HCT116 (cell line): ENCODE measurements at regions not wholly inside any gene's neighbourhood (a gene's known extent, or its start where the extent isn't known, plus 50 kb on each side); places are given as distances from the start of the nearest gene placed in this dataset.

Experiments used
- ATAC-seq: fragments of 200-7000 bp; cut with Tn5 transposase; 2 replicates; pipeline ENCODE4 v1.9.1; 2020; ENCODE audit warnings: mild to moderate bottlenecking, moderate library complexity
- BruUV-seq: library from RNA; stranded (reverse); fragments of 400-500 nt; replicated peaks from 2 replicates; lab custom pipeline; 2021; lab: Mats Ljungman, UMichigan
- CTCF ChIA-PET: fragments of 300-600 bp; sonication (Branson Sonifier 250); formaldehyde crosslinking; loops from one replicate; lab custom pipeline; 2021; ENCODE audit warnings: antibody characterized with exemption; lab: Charles Lee
- POLR2A ChIA-PET: fragments of 300-600, 350-600 bp; sonication (Branson Sonifier 250); formaldehyde crosslinking; loops from one replicate; lab custom pipeline; 2021; ENCODE audit warnings: antibody characterized with exemption; lab: Charles Lee
- RAD21 ChIA-PET, 2 experiments: fragments of 300-600 bp; sonication (Branson Sonifier 250); formaldehyde crosslinking; loops; one replicate each; lab custom pipeline; 2023; ENCODE audit warnings: low total read pairs in 2 of 2; ENCODE audit not compliant: uncharacterized antibody in 2 of 2, unreplicated experiment in 2 of 2, low non-redundant PET in 1 of 2; lab: Charles Lee
- DNase-seq: peaks from one replicate; pipeline ENCODE4 v3.0.0-alpha.2; 2010; ENCODE audit warnings: low read depth, low spot score
- H2AFZ ChIP-seq: fragments of 200-600 bp; shearing (Covaris generic), sonication (generic); 2 replicates; pipeline ENCODE4 v1.6.1; 2017; ENCODE audit warnings: low read depth, mixed run types, mixed read lengths, antibody characterized with exemption, low read length; ENCODE audit not compliant: poor library complexity, severe bottlenecking
- H3K27ac ChIP-seq: 2 replicates; pipeline ENCODE4 v1.5.1; 2012; ENCODE audit warnings: low read depth, low read length
- H3K27me3 ChIP-seq: fragments of 200-600 bp; sonication (generic); 2 replicates; pipeline ENCODE4 v1.6.1; 2016; ENCODE audit warnings: mixed run types, low read length, mixed read lengths; ENCODE audit not compliant: insufficient read depth
- H3K36me3 ChIP-seq, 2 experiments: fragments of 200-500 bp in 1 of 2; fragments of 200-600 bp in 1 of 2; sonication (Bioruptor generic) in 1 of 2; sonication (generic) in 1 of 2; 2 replicates each; pipeline versions ENCODE4 v1.5.1 to v1.6.1; 2014 to 2016; ENCODE audit warnings: low read length in 2 of 2, inconsistent platforms in 1 of 2, mixed read lengths in 1 of 2, mixed run types in 1 of 2; ENCODE audit not compliant: insufficient read depth in 2 of 2, control insufficient read depth in 1 of 2
- H3K4me1 ChIP-seq, 2 experiments: fragments of 200-600 bp in 1 of 2; sonication (generic) in 1 of 2; 2 replicates each; pipeline versions ENCODE4 v1.5.1 to v1.6.1; 2012 to 2017; ENCODE audit warnings: low read length in 2 of 2, inconsistent platforms in 1 of 2, mild to moderate bottlenecking in 1 of 2, mixed read lengths in 1 of 2, mixed run types in 1 of 2, moderate library complexity in 1 of 2; ENCODE audit not compliant: insufficient read depth in 2 of 2, control insufficient read depth in 1 of 2
- H3K4me2 ChIP-seq: fragments of 200-600 bp; sonication (generic); 2 replicates; pipeline ENCODE4 v1.6.1; 2017; ENCODE audit warnings: mixed run types, low read length, mixed read lengths
- H3K4me3 ChIP-seq, 2 experiments: fragments of 200-600 bp in 1 of 2; sonication (generic) in 1 of 2; replicated peaks in 1 of 2; 2 replicates each; pipeline ENCODE4 v1.5.1; 2011 to 2016; ENCODE audit warnings: low read length in 2 of 2, control low read depth in 1 of 2, low read depth in 1 of 2, mild to moderate bottlenecking in 1 of 2, mixed read lengths in 1 of 2, mixed run types in 1 of 2
- H3K79me2 ChIP-seq: fragments of 200-600 bp; sonication (generic); 2 replicates; pipeline ENCODE4 v1.6.1; 2017; ENCODE audit warnings: mild to moderate bottlenecking, mixed run types, low read length, moderate library complexity, mixed read lengths; ENCODE audit not compliant: insufficient read depth
- H3K9ac ChIP-seq: fragments of 200-600 bp; sonication (generic); 2 replicates; pipeline ENCODE4 v1.6.1; 2016; ENCODE audit warnings: low read length, mixed read lengths
- H3K9me2 ChIP-seq: fragments of 200-600 bp; sonication (generic), shearing (Covaris generic); 2 replicates; pipeline ENCODE4 v1.6.1; 2017; ENCODE audit warnings: mixed run types, mild to moderate bottlenecking, moderate library complexity; ENCODE audit not compliant: insufficient read depth
- H3K9me3 ChIP-seq, 2 experiments: fragments of 200-500 bp in 1 of 2; fragments of 200-600 bp in 1 of 2; sonication (Bioruptor generic) in 1 of 2; sonication (generic) in 1 of 2; 2 replicates each; pipeline ENCODE4 v1.6.1; 2014 to 2017; ENCODE audit warnings: low read length in 2 of 2, mixed read lengths in 2 of 2, inconsistent platforms in 1 of 2, low read depth in 1 of 2, mild to moderate bottlenecking in 1 of 2, mixed run types in 1 of 2, moderate library complexity in 1 of 2; ENCODE audit not compliant: control insufficient read depth in 1 of 2, insufficient read depth in 1 of 2
- H4K20me1 ChIP-seq: fragments of 200-600 bp; sonication (generic), shearing (Covaris generic); 2 replicates; pipeline ENCODE4 v1.6.1; 2017; ENCODE audit warnings: mixed run types, mild to moderate bottlenecking, moderate library complexity; ENCODE audit not compliant: insufficient read depth
- EZH2 ChIP-seq: fragments of 200-600 bp; sonication (generic); IDR thresholded peaks from 2 replicates; pipeline ENCODE4 v1.6.1; 2017; ENCODE audit warnings: antibody characterized with exemption, mixed run types
- EZH2phosphoT487 ChIP-seq: fragments of 200-600 bp; IDR thresholded peaks from 2 replicates; pipeline ENCODE4 v1.6.1; 2018; ENCODE audit warnings: antibody characterized with exemption, borderline replicate concordance
- RAD21 ChIP-seq: IDR thresholded peaks from 2 replicates; pipeline ENCODE4 v1.6.1; 2012; ENCODE audit warnings: low read depth, mild to moderate bottlenecking
- intact Hi-C: fragments of 100-400 bp; cut with micrococcal nuclease; formaldehyde crosslinking; loops from 2 replicates; pipeline ENCODE4 v1.10.0; 2022
- TF ChIP-seq, protein P1 (sequence below), 3 experiments: fragments of 200-600 bp in 1 of 3; sonication (generic) in 1 of 3; IDR thresholded peaks in 2 of 3; conservative IDR thresholded peaks in 1 of 3; 2 replicates each; pipeline ENCODE4 v1.5.1; 2012 to 2017; ENCODE audit warnings: low read depth in 2 of 3, low read length in 2 of 3, antibody characterized with exemption in 1 of 3, borderline replicate concordance in 1 of 3, control low read depth in 1 of 3, mild to moderate bottlenecking in 1 of 3, mixed read lengths in 1 of 3, mixed run types in 1 of 3, moderate library complexity in 1 of 3; ENCODE audit not compliant: insufficient read depth in 1 of 3
- TF ChIP-seq, protein P2 (sequence below): IDR thresholded peaks from 2 replicates; pipeline ENCODE4 v1.6.1; 2011; ENCODE audit warnings: mild to moderate bottlenecking, low read length, moderate library complexity; ENCODE audit not compliant: insufficient replicate concordance; ENCODE audit errors: extremely low read depth

DNA sequence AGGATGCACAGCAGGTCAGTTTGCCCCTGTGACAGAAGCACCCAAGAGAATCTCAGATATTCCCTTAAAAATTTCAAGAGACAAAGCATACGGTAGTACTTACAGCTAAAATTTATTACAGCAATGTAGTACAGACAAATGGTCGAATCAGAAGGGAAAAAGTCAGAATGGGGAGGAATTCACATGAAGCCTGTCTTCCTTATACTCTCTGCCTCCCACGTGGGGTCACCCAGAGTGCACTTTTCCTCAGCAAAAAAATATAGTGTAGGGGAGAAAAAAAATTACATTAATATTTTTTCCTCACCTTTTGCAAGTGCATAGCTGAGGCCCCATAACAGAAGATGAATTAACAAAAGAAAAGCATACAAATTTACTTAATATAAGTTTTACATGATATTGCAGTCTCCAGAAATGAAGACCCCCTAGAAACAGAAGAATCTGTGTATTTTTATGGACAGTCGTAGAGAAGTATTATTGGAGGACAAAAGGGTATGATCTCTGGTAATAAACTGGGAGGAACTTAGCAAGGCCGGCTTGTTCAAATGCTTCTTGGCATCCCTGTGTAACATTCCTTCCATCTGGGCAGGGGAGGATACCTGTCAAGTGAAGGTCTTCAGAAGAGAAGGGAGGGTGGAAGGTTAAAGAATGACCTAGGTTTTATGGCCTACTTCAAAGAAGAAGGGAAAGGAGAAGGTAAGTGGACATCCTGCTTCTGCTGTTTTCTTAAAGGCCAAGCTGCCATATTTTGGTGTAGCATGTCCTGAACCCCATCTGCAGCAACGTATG lies 270.6 kb upstream of the MAGI2 start:
- no TSS peak for BruUV-seq
- peak overlapping the region; percentile 96 for H2AFZ ChIP-seq

DNA sequence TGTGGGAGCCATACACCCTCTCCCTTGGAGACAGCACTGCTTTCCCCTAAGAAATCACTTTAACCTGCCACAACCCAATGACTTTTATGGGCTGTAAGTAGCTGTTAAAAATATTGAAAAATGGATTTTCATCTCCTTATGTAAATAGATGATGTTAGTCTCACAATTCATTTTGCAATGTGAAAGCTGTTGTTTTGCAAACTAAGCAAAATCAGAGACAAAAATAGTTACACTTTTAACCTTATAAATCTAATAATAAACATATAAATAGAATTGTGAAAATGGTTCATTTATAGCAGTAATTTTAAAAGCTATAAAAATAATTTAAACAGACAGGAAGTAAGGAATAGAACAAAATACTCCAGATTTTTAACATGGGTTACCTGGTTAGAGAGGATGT lies 268.8 kb upstream of the MAGI2 start:
- CTCF ChIA-PET = no interaction called here
- POLR2A ChIA-PET = no interaction called here
- intact Hi-C loops = no loop called here

More for the DNA sequence above, 270.6 kb upstream of the MAGI2 start:
- peaks cover 8 to 24% of the 10 kb centered on the region in 2 experiments; a peak in 3 of 4 replicates for H3K4me1 ChIP-seq
- H3K27me3 ChIP-seq = no peaks in the 10 kb centered on the region
- peak overlapping the region in 1 of 2 experiments; percentile 16; a peak in 1 of 4 replicates for H3K4me3 ChIP-seq
- no peaks in the 10 kb centered on the region for H3K9me3 ChIP-seq
- ATAC-seq = peak; percentile 84
- H3K36me3 ChIP-seq = no peaks in the 10 kb centered on the region
- TF ChIP-seq, protein P1, sequence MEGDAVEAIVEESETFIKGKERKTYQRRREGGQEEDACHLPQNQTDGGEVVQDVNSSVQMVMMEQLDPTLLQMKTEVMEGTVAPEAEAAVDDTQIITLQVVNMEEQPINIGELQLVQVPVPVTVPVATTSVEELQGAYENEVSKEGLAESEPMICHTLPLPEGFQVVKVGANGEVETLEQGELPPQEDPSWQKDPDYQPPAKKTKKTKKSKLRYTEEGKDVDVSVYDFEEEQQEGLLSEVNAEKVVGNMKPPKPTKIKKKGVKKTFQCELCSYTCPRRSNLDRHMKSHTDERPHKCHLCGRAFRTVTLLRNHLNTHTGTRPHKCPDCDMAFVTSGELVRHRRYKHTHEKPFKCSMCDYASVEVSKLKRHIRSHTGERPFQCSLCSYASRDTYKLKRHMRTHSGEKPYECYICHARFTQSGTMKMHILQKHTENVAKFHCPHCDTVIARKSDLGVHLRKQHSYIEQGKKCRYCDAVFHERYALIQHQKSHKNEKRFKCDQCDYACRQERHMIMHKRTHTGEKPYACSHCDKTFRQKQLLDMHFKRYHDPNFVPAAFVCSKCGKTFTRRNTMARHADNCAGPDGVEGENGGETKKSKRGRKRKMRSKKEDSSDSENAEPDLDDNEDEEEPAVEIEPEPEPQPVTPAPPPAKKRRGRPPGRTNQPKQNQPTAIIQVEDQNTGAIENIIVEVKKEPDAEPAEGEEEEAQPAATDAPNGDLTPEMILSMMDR (IDR thresholded peaks at IDR 0.05 in 2 of 3, conservative IDR thresholded peaks at IDR 0.05 in 1 of 3; ENCODE audit: borderline replicate concordance in 1 of 3, insufficient read depth in 1 of 3, low read depth in 2 of 3, low read length in 2 of 3) = no peak
- TF ChIP-seq EZH2 (no peak), EZH2phosphoT487 (no peak), RAD21 (no peak)
- H3K4me2 ChIP-seq = peak overlapping the region; percentile 43
- H3K27ac ChIP-seq = peak overlapping the region; percentile 29; the same call in 1 of the 2 replicates
- CTCF ChIA-PET = interaction anchor here (1.6 kb wide), 1 partner anchor 18 kb away, joined by 4 read pairs; no protein-coding TSS in a partner anchor
- intact Hi-C loops = no loop called here
- peak; percentile 22 for DNase-seq
- RAD21 ChIA-PET = no interaction called here
- no peaks in the 10 kb centered on the region for H4K20me1 ChIP-seq
- H3K9me2 ChIP-seq = no peaks in the 10 kb centered on the region
- no peak overlapping the region for H3K9ac ChIP-seq
- no peaks in the 10 kb centered on the region for H3K79me2 ChIP-seq
- POLR2A ChIA-PET = no interaction called here

More for the DNA sequence above, 268.8 kb upstream of the MAGI2 start:
- no peak overlapping the region for H3K9ac ChIP-seq
- H3K27me3 ChIP-seq = no peaks in the 10 kb centered on the region
- H3K9me3 ChIP-seq = no peaks in the 10 kb centered on the region
- no peaks in the 10 kb centered on the region for H3K36me3 ChIP-seq
- no peaks in the 10 kb centered on the region for H4K20me1 ChIP-seq
- peaks cover 8 to 24% of the 10 kb centered on the region in 2 experiments; a peak in 3 of 4 replicates for H3K4me1 ChIP-seq
- ATAC-seq = no peak
- H3K4me3 ChIP-seq = no peak overlapping the region
- no peaks in the 10 kb centered on the region for H3K9me2 ChIP-seq
- H3K27ac ChIP-seq = no peak overlapping the region
- no peaks in the 10 kb centered on the region for H3K79me2 ChIP-seq
- BruUV-seq = no TSS peak
- H3K4me2 ChIP-seq = no peak overlapping the region
- RAD21 ChIA-PET = no interaction called here
- peak overlapping the region; percentile 63 for H2AFZ ChIP-seq
- TF ChIP-seq, protein P2, sequence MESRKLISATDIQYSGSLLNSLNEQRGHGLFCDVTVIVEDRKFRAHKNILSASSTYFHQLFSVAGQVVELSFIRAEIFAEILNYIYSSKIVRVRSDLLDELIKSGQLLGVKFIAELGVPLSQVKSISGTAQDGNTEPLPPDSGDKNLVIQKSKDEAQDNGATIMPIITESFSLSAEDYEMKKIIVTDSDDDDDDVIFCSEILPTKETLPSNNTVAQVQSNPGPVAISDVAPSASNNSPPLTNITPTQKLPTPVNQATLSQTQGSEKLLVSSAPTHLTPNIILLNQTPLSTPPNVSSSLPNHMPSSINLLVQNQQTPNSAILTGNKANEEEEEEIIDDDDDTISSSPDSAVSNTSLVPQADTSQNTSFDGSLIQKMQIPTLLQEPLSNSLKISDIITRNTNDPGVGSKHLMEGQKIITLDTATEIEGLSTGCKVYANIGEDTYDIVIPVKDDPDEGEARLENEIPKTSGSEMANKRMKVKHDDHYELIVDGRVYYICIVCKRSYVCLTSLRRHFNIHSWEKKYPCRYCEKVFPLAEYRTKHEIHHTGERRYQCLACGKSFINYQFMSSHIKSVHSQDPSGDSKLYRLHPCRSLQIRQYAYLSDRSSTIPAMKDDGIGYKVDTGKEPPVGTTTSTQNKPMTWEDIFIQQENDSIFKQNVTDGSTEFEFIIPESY = no peak
- TF ChIP-seq RAD21 = no peak
- no peak for DNase-seq
